ENCODE measurements at regions not wholly inside any gene's neighbourhood (a gene's known extent, or its start where the extent isn't known, plus 50 kb on each side); places are given as distances from the start of the nearest gene placed in this dataset.

DNA sequence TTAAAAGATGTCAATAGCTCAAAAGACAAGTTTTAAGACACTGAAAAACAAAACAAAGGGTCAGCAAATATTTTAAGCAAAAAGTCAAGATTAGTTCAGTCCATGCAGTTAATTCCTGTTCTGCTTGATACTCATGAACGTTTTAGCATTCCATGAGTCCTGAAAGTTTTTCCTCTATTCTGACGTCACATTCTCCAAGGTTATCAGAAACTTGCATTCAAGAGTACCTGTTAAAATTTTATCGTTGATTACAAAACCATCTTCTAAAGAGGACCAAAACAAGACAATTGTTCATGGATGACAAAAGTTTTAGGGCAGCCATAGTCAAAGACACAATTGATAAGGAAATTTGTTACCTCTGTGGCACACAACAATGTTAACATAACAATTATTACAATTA is 52.5 kb upstream of the VOPP1 start:
- no peak for DNase-seq

DNA sequence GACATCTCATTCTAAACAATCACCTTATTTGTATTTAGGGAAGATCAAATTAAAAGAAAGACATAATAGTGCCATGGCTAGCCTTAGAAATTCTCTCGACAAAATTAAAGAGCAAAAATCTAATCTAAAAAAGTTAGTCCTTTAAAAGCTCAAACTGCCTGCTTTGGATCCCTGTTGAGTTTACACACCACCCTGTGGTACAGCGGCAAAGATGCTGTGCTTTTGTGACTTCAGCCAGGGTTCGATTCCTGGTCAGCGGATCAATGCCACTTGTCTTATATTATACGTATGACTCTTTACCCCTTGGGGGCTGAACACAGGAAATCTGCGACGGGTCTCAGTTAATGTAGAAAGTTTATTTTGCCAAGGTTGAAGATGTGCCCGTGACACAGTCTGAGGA is 51.3 kb upstream of the VOPP1 start:
- no peak for DNase-seq

DNA sequence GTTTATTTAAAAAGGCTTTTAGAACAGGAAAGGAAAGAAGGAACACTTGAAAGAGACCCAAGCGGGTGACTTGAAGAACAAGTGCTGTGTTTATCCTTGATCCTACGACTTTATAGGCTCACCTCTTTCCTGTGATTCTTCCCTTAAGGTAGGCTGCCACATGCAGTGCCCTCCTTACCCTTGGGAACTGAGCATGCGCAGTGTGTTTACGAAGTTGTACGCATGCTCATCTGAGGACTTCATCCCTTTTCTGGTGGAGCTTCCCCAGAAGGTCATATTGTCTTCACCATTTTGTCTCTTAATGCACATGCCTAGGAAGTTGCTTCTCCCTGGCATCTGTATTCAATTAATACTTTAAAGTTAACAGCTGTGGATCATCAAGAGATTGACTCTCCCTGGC is 49.9 kb upstream of the VOPP1 start:
- DNase-seq: no peak
